PC-9 (cell line): ENCODE measurements at regions not wholly inside any gene's neighbourhood (a gene's known extent, or its start where the extent isn't known, plus 50 kb on each side); places are given as distances from the start of the nearest gene placed in this dataset.

Source experiments
- BruUV-seq: library from RNA; stranded (reverse); fragments of 400-500 nt; replicated peaks from 2 replicates; lab custom pipeline; 2021; lab: Mats Ljungman, UMichigan
- CTCF ChIA-PET: fragments of 300-600 bp; sonication (Branson Sonifier 250); formaldehyde crosslinking; loops from one replicate; lab custom pipeline; 2022; ENCODE audit warnings: antibody characterized with exemption; lab: Charles Lee
- POLR2A ChIA-PET: fragments of 300-600 bp; sonication (Branson Sonifier 250); formaldehyde crosslinking; loops from one replicate; lab custom pipeline; 2022; ENCODE audit warnings: antibody characterized with exemption; ENCODE audit not compliant: unreplicated experiment; lab: Charles Lee
- DNase-seq, 2 experiments: peaks; one replicate each; pipeline versions ENCODE4 v3.0.0 to v3.0.0-alpha.2; 2015 to 2022; ENCODE audit warnings: mixed read lengths in 1 of 2
- H2AFZ ChIP-seq: fragments of 200-600 bp; sonication (generic); 2 replicates; pipeline ENCODE4 v1.8.1; 2017; ENCODE audit warnings: antibody characterized with exemption
- H3F3A ChIP-seq: fragments of 200-600 bp; sonication (generic); 2 replicates; pipeline ENCODE4 v1.8.1; 2017; ENCODE audit warnings: antibody characterized with exemption, mild to moderate bottlenecking, low read depth; ENCODE audit not compliant: insufficient read depth
- H3K27ac ChIP-seq: fragments of 200-600 bp; sonication (generic); 2 replicates; pipeline ENCODE4 v1.6.1; 2016; ENCODE audit warnings: mixed run types
- H3K27me3 ChIP-seq: fragments of 200-600 bp; sonication (generic); 2 replicates; pipeline ENCODE4 v1.6.1; 2016; ENCODE audit warnings: low read depth, mixed run types; ENCODE audit not compliant: insufficient read depth
- H3K36me3 ChIP-seq: fragments of 200-600 bp; sonication (generic); 2 replicates; pipeline ENCODE4 v1.6.1; 2016; ENCODE audit warnings: low read depth, mixed run types
- H3K4me1 ChIP-seq: fragments of 200-600 bp; sonication (generic); replicated peaks from 2 replicates; pipeline ENCODE4 v1.6.1; 2016; ENCODE audit warnings: mixed run types; ENCODE audit not compliant: insufficient read depth
- H3K4me2 ChIP-seq: fragments of 200-600 bp; sonication (generic); 2 replicates; pipeline ENCODE4 v1.6.1; 2017; ENCODE audit warnings: mixed run types
- H3K4me3 ChIP-seq: fragments of 200-600 bp; sonication (generic); 2 replicates; pipeline ENCODE4 v1.6.1; 2016; ENCODE audit warnings: mixed run types
- H3K79me2 ChIP-seq: fragments of 200-600 bp; sonication (generic); 2 replicates; pipeline ENCODE4 v1.6.1; 2017; ENCODE audit warnings: low read depth, mixed run types
- H3K9me2 ChIP-seq: fragments of 200-600 bp; sonication (generic); 2 replicates; pipeline ENCODE4 v1.8.1; 2017; ENCODE audit warnings: mild to moderate bottlenecking; ENCODE audit not compliant: insufficient read depth
- H3K9me3 ChIP-seq: fragments of 200-600 bp; sonication (generic); 2 replicates; pipeline ENCODE4 v1.8.1; 2016; ENCODE audit warnings: low read depth; ENCODE audit not compliant: insufficient read depth
- H4K20me1 ChIP-seq: fragments of 200-600 bp; sonication (generic); 2 replicates; pipeline ENCODE4 v1.8.1; 2017; ENCODE audit not compliant: insufficient read depth
- EZH2 ChIP-seq: fragments of 200-600 bp; sonication (generic); IDR thresholded peaks from 2 replicates; pipeline ENCODE4 v1.8.0; 2017; ENCODE audit warnings: antibody characterized with exemption, low read depth
- intact Hi-C: fragments of 100-400 bp; cut with micrococcal nuclease; formaldehyde crosslinking; loops from one replicate; pipeline ENCODE4 v1.10.0; 2022; ENCODE audit not compliant: unreplicated experiment
- TF ChIP-seq, protein P1 (sequence below): fragments of 200-600 bp; sonication (generic); conservative IDR thresholded peaks from 2 replicates; pipeline ENCODE4 v1.6.1; 2017; ENCODE audit warnings: mixed run types, antibody characterized with exemption, mild to moderate bottlenecking, moderate library complexity

DNA sequence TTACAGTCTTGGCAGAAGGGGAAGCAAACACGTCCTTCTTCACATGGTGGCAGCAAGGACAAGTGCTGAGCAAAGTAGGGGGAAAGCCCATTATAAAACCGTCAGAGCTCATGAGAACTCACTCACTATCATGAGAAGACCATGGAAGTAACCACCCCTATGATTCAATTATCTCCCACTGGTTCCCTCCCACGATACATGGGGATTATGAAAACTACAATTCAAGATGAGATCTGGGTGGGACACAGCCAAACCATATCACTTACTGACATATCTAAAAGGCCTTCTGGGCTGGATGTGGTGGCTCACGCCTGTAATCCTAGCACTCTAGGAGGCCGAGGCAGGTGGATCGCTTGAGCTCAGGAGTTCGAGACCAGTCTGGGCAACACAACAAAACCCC, 117.1 kb upstream of the USP9X start:
- no peak for DNase-seq
- Histone ChIP-seq H3K9me2 (no peaks in the 10 kb centered on the region), H3K79me2 (no peaks in the 10 kb centered on the region), H3K9me3 (no peaks in the 10 kb centered on the region), H3K4me3 (no peak overlapping the region), H3F3A (no peaks in the 10 kb centered on the region), H3K4me2 (no peak overlapping the region), H3K36me3 (no peaks in the 10 kb centered on the region), H3K27me3 (no peaks in the 10 kb centered on the region), H2AFZ (no peak overlapping the region), H3K27ac (no peak overlapping the region), H3K4me1 (peaks cover 7% of the 10 kb centered on the region; the same call in 1 of the 2 replicates), H4K20me1 (no peaks in the 10 kb centered on the region)
- ChIA-PET POLR2A (no interaction called here), CTCF (no interaction called here)
- TF ChIP-seq, protein P1, sequence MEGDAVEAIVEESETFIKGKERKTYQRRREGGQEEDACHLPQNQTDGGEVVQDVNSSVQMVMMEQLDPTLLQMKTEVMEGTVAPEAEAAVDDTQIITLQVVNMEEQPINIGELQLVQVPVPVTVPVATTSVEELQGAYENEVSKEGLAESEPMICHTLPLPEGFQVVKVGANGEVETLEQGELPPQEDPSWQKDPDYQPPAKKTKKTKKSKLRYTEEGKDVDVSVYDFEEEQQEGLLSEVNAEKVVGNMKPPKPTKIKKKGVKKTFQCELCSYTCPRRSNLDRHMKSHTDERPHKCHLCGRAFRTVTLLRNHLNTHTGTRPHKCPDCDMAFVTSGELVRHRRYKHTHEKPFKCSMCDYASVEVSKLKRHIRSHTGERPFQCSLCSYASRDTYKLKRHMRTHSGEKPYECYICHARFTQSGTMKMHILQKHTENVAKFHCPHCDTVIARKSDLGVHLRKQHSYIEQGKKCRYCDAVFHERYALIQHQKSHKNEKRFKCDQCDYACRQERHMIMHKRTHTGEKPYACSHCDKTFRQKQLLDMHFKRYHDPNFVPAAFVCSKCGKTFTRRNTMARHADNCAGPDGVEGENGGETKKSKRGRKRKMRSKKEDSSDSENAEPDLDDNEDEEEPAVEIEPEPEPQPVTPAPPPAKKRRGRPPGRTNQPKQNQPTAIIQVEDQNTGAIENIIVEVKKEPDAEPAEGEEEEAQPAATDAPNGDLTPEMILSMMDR = no peak
- TF ChIP-seq EZH2 = no peak
- intact Hi-C loops = no loop called here
- BruUV-seq = no TSS peak

DNA sequence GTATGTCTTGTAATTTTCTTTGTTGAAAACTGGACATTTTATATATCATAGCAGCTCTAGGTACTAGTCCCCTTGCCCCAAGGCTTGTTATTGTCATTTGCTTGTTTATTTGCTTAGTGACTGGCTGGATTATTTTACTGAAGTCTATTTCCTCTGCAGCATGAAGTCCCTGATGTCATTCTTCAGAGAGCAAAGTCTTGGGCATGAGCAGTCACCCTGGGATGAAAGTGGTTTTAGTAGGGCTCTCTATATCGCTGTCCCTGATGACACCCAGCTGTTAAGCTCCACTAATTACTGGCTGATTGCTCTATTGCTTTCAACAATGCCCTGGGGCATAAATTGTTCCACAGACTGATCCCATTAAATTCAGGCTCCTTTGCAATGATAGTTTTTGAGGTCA, 113.5 kb upstream of the USP9X start:
- H3K4me2 ChIP-seq = no peak overlapping the region
- CTCF ChIA-PET = no interaction called here
- peak in 1 of 2 experiments; percentile 53 for DNase-seq

DNA sequence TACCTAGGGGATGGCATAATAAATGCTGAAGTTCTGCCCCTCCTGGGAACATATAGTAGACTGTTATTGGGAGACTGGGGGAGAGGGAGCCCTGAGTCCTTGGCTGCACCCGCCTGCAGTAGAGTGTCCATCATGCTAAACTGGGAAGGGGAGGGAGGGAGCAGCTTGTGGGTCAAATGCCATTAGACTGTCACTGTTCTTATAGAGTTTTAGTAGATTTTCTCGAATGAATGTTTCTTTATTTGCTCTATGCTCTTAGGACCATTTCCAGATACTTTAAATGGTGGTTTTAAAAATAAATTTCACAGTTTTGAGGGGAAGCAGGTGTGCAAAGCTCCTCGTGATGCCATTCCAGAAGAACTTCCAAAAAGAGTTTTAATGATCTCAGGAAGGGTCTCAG, 111.6 kb upstream of the USP9X start:
- H3K79me2 ChIP-seq = no peaks in the 10 kb centered on the region
- no peak for DNase-seq
- no peaks in the 10 kb centered on the region for H3K27me3 ChIP-seq
- BruUV-seq = no TSS peak
- no peak overlapping the region for H3K4me3 ChIP-seq
- H4K20me1 ChIP-seq = no peaks in the 10 kb centered on the region
- intact Hi-C loops = no loop called here
- H3K36me3 ChIP-seq = no peaks in the 10 kb centered on the region
- H3K4me1 ChIP-seq = no peaks in the 10 kb centered on the region
- no peak overlapping the region for H2AFZ ChIP-seq
- H3K9me3 ChIP-seq = no peaks in the 10 kb centered on the region
- no peaks in the 10 kb centered on the region for H3F3A ChIP-seq
- TF ChIP-seq, protein P1 = no peak
- TF ChIP-seq EZH2 = no peak
- H3K4me2 ChIP-seq = no peak overlapping the region
- no peaks in the 10 kb centered on the region for H3K9me2 ChIP-seq
- ChIA-PET CTCF (no interaction called here), POLR2A (no interaction called here)
- no peak overlapping the region for H3K27ac ChIP-seq

More for the DNA sequence above, 113.5 kb upstream of the USP9X start:
- H3K4me3 ChIP-seq = no peak overlapping the region
- H3K27me3 ChIP-seq = no peaks in the 10 kb centered on the region
- H3K27ac ChIP-seq = no peak overlapping the region
- TF ChIP-seq, protein P1 = no peak
- no peak for TF ChIP-seq EZH2
- no peaks in the 10 kb centered on the region for H3K4me1 ChIP-seq
- no peaks in the 10 kb centered on the region for H3K9me3 ChIP-seq
- H2AFZ ChIP-seq = no peak overlapping the region
- intact Hi-C loops = no loop called here
- POLR2A ChIA-PET = no interaction called here
- H3K36me3 ChIP-seq = no peaks in the 10 kb centered on the region
- BruUV-seq = no TSS peak
- no peaks in the 10 kb centered on the region for H3F3A ChIP-seq
- H4K20me1 ChIP-seq = no peaks in the 10 kb centered on the region
- no peaks in the 10 kb centered on the region for H3K9me2 ChIP-seq
- no peaks in the 10 kb centered on the region for H3K79me2 ChIP-seq
